Muscle of leg (tissue), 3 donors: ENCODE measurements at regions not wholly inside any gene's neighbourhood (a gene's known extent, or its start where the extent isn't known, plus 50 kb on each side); places are given as distances from the start of the nearest gene placed in this dataset.
A peak's percentile ranks its signal among the peaks of the same experiment; 100 is the strongest.

Experiments used
- DNase-seq: peaks from one replicate; pipeline ENCODE4 v3.0.0; 2013
- H3K27ac ChIP-seq: one replicate; pipeline ENCODE4 v1.5.1; 2013; ENCODE audit warnings: mild to moderate bottlenecking, low read length, control low read depth
- H3K27me3 ChIP-seq: one replicate; pipeline ENCODE4 v1.6.1; 2013; ENCODE audit warnings: low read length; ENCODE audit not compliant: control insufficient read depth, insufficient read depth
- H3K36me3 ChIP-seq: one replicate; pipeline ENCODE4 v1.6.1; 2013; ENCODE audit warnings: low read length; ENCODE audit not compliant: control insufficient read depth, insufficient read depth
- H3K4me1 ChIP-seq: one replicate; pipeline ENCODE4 v1.6.1; 2013; ENCODE audit warnings: low read length; ENCODE audit not compliant: control insufficient read depth, insufficient read depth
- H3K4me3 ChIP-seq: one replicate; pipeline ENCODE4 v1.5.1; 2013; ENCODE audit warnings: low read length, control low read depth
- H3K9me3 ChIP-seq: replicated peaks from 2 replicates; pipeline ENCODE4 v1.6.1; 2013; ENCODE audit warnings: low read depth, low read length; ENCODE audit not compliant: control insufficient read depth
- whole genome bisulfite sequencing: methylation state at CpG from one replicate; pipeline ENCODE4 v1.1.5; 2013; ENCODE audit warnings: missing lambda C conversion rate; ENCODE audit not compliant: insufficient coverage; 5-methylcytosine and 5-hydroxymethylcytosine counted together

- H3K9me3 ChIP-seq, result no peaks in the 10 kb centered on the region
- no peaks in the 10 kb centered on the region for H3K4me1 ChIP-seq
- WGBS, result no CpG with 5 or more reads among the region's 1 CpG
- DNase-seq, result no peak
- H3K27ac ChIP-seq, result no peak overlapping the region
- H3K27me3 ChIP-seq, result no peaks in the 10 kb centered on the region
- no peaks in the 10 kb centered on the region for H3K36me3 ChIP-seq
- no peak overlapping the region for H3K4me3 ChIP-seq
Observed at GRCh38 chr4:170724191-170724590, 634.4 kb upstream of the AADAT start.

GRCh38 chr4:170723171-170723570 lies 633.4 kb upstream of the AADAT start:
- Histone ChIP-seq H3K36me3 (no peaks in the 10 kb centered on the region), H3K4me3 (no peak overlapping the region), H3K4me1 (no peaks in the 10 kb centered on the region), H3K9me3 (no peaks in the 10 kb centered on the region), H3K27me3 (no peaks in the 10 kb centered on the region), H3K27ac (no peak overlapping the region)
- WGBS, result no CpG with 5 or more reads among the region's 2 CpGs
- no peak for DNase-seq

GRCh38 chr4:170721812-170722373 lies 632.1 kb upstream of the AADAT start:
- H3K27me3 ChIP-seq, result no peaks in the 10 kb centered on the region
- H3K36me3 ChIP-seq, result no peaks in the 10 kb centered on the region
- H3K9me3 ChIP-seq, result no peaks in the 10 kb centered on the region
- no peak overlapping the region for H3K27ac ChIP-seq
- H3K4me1 ChIP-seq, result no peaks in the 10 kb centered on the region
- WGBS, result no CpG with 5 or more reads among the region's 1 CpG
- DNase-seq, result no peak
- H3K4me3 ChIP-seq, result no peak overlapping the region

DNA sequence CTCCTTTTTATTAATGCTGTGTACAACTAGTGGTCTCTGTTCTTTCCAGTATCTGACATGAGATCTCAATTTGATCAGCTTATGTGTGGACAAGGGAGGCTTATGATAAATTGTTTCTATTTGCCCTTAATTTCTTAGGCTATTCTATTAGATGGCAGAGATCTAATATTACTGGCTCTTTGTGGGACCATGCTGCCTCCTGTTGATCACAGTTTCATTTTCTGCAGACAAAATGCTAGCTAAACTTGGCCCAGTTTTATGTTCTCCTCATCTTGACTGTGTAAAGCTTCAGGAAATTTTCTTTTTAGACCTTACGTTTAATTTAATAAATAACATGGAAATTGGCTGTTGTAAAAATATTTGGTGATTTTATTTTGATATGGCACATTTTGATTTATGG lies 627.1 kb upstream of the AADAT start:
- no peak for DNase-seq
- no peak overlapping the region for H3K27ac ChIP-seq
- no peaks in the 10 kb centered on the region for H3K27me3 ChIP-seq
- no peaks in the 10 kb centered on the region for H3K36me3 ChIP-seq
- WGBS, result no CpG with 5 or more reads among the region's 1 CpG
- no peaks in the 10 kb centered on the region for H3K9me3 ChIP-seq
- H3K4me1 ChIP-seq, result no peaks in the 10 kb centered on the region
- no peak overlapping the region for H3K4me3 ChIP-seq

- no peak for DNase-seq
- Histone ChIP-seq H3K4me1 (no peaks in the 10 kb centered on the region), H3K4me3 (no peak overlapping the region), H3K36me3 (no peaks in the 10 kb centered on the region), H3K27me3 (no peaks in the 10 kb centered on the region), H3K9me3 (no peaks in the 10 kb centered on the region), H3K27ac (no peak overlapping the region)
- no CpG with 5 or more reads among the region's 3 CpGs for WGBS
Observed at GRCh38 chr4:170705907-170706306, 616.2 kb upstream of the AADAT start.

DNA sequence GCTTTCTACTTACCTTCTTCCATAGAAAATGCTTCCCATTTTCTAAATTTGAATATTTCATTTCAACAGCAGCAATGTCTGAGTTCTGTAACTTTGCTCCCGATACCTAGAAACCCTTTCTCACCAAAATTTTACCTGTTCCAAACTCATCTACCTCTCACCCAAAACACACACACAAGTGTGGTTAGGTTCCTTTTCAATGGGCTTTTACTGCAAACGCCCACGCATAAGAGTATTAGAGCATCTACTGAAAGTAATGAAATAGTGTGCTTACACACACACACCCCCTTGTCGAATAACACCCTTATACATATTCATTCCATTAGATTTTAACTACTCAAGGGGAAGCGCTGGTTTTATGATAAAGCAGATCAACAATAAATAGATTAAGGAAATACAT lies 610.3 kb upstream of the AADAT start:
- Histone ChIP-seq H3K27ac (no peak overlapping the region), H3K4me3 (no peak overlapping the region), H3K36me3 (no peaks in the 10 kb centered on the region), H3K4me1 (no peaks in the 10 kb centered on the region), H3K9me3 (no peaks in the 10 kb centered on the region), H3K27me3 (no peaks in the 10 kb centered on the region)
- no peak for DNase-seq
- WGBS, result no CpG with 5 or more reads among the region's 5 CpGs

DNA sequence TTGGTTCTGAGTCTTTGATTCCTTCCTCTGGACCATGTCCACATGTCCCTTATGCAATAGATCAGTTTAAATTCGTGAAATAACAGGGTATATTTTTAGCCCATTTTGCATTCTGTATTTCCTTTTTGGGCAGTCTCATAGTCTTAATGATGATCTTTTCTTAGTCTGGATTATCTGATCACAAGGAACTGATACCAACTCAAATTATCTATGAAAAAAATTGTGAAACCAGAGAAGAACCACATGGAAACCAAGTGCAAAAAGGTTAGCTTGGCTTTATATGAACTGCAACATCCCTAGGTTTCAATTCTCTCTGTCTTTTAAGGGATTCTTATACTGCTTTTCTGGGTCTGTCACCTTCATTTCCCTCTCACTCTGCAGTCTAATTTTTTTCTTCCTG lies 608.6 kb upstream of the AADAT start:
- no peak for DNase-seq
- no CpG with 5 or more reads among the region's 1 CpG for WGBS
- H3K36me3 ChIP-seq, result no peaks in the 10 kb centered on the region
- no peaks in the 10 kb centered on the region for H3K9me3 ChIP-seq
- H3K27me3 ChIP-seq, result no peaks in the 10 kb centered on the region
- H3K4me1 ChIP-seq, result no peaks in the 10 kb centered on the region
- H3K4me3 ChIP-seq, result no peak overlapping the region
- no peak overlapping the region for H3K27ac ChIP-seq

GRCh38 chr4:170697845-170698244 lies 608.1 kb upstream of the AADAT start:
- Histone ChIP-seq H3K27me3 (no peaks in the 10 kb centered on the region), H3K9me3 (no peaks in the 10 kb centered on the region), H3K36me3 (no peaks in the 10 kb centered on the region), H3K27ac (no peak overlapping the region), H3K4me3 (no peak overlapping the region), H3K4me1 (no peaks in the 10 kb centered on the region)
- no CpG with 5 or more reads among the region's 2 CpGs for WGBS
- DNase-seq, result no peak

DNA sequence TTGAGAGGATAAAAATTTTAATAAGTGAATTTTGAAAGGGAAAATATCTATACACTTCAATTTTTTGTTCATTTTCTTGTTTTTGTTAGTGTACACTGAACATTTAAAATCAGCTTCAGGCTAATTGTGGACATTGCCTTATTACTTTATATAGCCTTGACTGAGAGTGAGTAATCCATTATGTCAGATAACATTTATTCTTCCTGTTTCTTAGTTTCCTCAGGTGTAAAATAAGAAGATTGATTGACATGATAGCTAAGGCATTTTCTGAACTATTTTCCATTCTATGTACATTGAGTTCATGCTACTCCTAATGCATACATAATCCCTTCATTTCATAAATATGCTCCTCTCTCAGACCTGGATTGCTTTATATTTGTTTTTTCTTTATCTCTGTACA lies 607.3 kb upstream of the AADAT start:
- no peaks in the 10 kb centered on the region for H3K9me3 ChIP-seq
- H3K27me3 ChIP-seq, result no peaks in the 10 kb centered on the region
- no peaks in the 10 kb centered on the region for H3K4me1 ChIP-seq
- no peaks in the 10 kb centered on the region for H3K36me3 ChIP-seq
- H3K4me3 ChIP-seq, result no peak overlapping the region
- no peak overlapping the region for H3K27ac ChIP-seq
- DNase-seq, result no peak

GRCh38 chr4:170691168-170691567 lies 601.4 kb upstream of the AADAT start:
- H3K9me3 ChIP-seq, result no peaks in the 10 kb centered on the region
- peak; percentile 54 for DNase-seq
- H3K4me1 ChIP-seq, result no peaks in the 10 kb centered on the region
- H3K27ac ChIP-seq, result no peak overlapping the region
- no peak overlapping the region for H3K4me3 ChIP-seq
- no peaks in the 10 kb centered on the region for H3K36me3 ChIP-seq
- no peaks in the 10 kb centered on the region for H3K27me3 ChIP-seq

GRCh38 chr4:170687751-170688150 lies 598.0 kb upstream of the AADAT start:
- Histone ChIP-seq H3K9me3 (no peaks in the 10 kb centered on the region), H3K27ac (no peak overlapping the region), H3K4me1 (no peaks in the 10 kb centered on the region), H3K4me3 (no peak overlapping the region), H3K36me3 (no peaks in the 10 kb centered on the region), H3K27me3 (no peaks in the 10 kb centered on the region)
- DNase-seq, result no peak
- 91% methylated on average over 4 of the region's 6 CpGs for WGBS
